ENCODE measurements at regions not wholly inside any gene's neighbourhood (a gene's known extent, or its start where the extent isn't known, plus 50 kb on each side); places are given as distances from the start of the nearest gene placed in this dataset.

DNA sequence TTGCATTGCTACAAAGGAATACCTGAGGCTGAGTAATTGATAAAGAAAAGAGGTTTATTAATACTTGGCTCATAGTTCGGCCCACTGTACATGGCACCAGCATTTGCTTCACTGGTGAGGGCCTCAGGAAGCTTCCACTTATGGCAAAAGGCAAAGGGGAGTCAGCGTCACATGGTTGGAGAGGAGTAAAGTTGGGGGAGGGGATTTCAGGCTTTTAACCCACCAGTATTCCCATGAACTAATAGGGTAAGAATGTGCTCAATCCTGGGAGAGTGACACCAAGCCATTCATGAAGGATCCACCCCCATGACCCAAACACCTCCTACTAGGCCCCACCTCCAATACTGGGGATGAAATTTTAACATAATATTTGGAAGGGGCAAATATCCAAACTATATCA lies 82.5 kb upstream of the MYCBP2 start:
- TF ChIP-seq, protein P1, sequence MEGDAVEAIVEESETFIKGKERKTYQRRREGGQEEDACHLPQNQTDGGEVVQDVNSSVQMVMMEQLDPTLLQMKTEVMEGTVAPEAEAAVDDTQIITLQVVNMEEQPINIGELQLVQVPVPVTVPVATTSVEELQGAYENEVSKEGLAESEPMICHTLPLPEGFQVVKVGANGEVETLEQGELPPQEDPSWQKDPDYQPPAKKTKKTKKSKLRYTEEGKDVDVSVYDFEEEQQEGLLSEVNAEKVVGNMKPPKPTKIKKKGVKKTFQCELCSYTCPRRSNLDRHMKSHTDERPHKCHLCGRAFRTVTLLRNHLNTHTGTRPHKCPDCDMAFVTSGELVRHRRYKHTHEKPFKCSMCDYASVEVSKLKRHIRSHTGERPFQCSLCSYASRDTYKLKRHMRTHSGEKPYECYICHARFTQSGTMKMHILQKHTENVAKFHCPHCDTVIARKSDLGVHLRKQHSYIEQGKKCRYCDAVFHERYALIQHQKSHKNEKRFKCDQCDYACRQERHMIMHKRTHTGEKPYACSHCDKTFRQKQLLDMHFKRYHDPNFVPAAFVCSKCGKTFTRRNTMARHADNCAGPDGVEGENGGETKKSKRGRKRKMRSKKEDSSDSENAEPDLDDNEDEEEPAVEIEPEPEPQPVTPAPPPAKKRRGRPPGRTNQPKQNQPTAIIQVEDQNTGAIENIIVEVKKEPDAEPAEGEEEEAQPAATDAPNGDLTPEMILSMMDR (IDR thresholded peaks at IDR 0.05 in 2 of 3, conservative IDR thresholded peaks at IDR 0.05 in 1 of 3; ENCODE audit: insufficient read depth in 2 of 3, low read depth in 1 of 3, low read length in 3 of 3): no peak
- no peak for TF ChIP-seq POLR2A (conservative IDR thresholded peaks at IDR 0.05)
- TF ChIP-seq, protein P2, sequence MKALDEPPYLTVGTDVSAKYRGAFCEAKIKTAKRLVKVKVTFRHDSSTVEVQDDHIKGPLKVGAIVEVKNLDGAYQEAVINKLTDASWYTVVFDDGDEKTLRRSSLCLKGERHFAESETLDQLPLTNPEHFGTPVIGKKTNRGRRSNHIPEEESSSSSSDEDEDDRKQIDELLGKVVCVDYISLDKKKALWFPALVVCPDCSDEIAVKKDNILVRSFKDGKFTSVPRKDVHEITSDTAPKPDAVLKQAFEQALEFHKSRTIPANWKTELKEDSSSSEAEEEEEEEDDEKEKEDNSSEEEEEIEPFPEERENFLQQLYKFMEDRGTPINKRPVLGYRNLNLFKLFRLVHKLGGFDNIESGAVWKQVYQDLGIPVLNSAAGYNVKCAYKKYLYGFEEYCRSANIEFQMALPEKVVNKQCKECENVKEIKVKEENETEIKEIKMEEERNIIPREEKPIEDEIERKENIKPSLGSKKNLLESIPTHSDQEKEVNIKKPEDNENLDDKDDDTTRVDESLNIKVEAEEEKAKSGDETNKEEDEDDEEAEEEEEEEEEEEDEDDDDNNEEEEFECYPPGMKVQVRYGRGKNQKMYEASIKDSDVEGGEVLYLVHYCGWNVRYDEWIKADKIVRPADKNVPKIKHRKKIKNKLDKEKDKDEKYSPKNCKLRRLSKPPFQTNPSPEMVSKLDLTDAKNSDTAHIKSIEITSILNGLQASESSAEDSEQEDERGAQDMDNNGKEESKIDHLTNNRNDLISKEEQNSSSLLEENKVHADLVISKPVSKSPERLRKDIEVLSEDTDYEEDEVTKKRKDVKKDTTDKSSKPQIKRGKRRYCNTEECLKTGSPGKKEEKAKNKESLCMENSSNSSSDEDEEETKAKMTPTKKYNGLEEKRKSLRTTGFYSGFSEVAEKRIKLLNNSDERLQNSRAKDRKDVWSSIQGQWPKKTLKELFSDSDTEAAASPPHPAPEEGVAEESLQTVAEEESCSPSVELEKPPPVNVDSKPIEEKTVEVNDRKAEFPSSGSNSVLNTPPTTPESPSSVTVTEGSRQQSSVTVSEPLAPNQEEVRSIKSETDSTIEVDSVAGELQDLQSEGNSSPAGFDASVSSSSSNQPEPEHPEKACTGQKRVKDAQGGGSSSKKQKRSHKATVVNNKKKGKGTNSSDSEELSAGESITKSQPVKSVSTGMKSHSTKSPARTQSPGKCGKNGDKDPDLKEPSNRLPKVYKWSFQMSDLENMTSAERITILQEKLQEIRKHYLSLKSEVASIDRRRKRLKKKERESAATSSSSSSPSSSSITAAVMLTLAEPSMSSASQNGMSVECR (CRISPR knock-in tag; IDR thresholded peaks at IDR 0.05): no peak
- no peak for TF ChIP-seq ZNF263 (CRISPR knock-in tag; IDR thresholded peaks at IDR 0.05; ENCODE audit: borderline replicate concordance)
- TF ChIP-seq NR2F6 (CRISPR knock-in tag; IDR thresholded peaks at IDR 0.05): no peak
- TF ChIP-seq, protein P3, sequence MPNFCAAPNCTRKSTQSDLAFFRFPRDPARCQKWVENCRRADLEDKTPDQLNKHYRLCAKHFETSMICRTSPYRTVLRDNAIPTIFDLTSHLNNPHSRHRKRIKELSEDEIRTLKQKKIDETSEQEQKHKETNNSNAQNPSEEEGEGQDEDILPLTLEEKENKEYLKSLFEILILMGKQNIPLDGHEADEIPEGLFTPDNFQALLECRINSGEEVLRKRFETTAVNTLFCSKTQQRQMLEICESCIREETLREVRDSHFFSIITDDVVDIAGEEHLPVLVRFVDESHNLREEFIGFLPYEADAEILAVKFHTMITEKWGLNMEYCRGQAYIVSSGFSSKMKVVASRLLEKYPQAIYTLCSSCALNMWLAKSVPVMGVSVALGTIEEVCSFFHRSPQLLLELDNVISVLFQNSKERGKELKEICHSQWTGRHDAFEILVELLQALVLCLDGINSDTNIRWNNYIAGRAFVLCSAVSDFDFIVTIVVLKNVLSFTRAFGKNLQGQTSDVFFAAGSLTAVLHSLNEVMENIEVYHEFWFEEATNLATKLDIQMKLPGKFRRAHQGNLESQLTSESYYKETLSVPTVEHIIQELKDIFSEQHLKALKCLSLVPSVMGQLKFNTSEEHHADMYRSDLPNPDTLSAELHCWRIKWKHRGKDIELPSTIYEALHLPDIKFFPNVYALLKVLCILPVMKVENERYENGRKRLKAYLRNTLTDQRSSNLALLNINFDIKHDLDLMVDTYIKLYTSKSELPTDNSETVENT (CRISPR knock-in tag; IDR thresholded peaks at IDR 0.05): no peak
- TF ChIP-seq RBFOX2 (IDR thresholded peaks at IDR 0.05; ENCODE audit: low read depth, low read length): no peak

Data from K562 (cell line).